SHP77 treated with DMSO at 0.1 percent for 48 hours (cell line): ENCODE measurements at regions not wholly inside any gene's neighbourhood (a gene's known extent, or its start where the extent isn't known, plus 50 kb on each side); places are given as distances from the start of the nearest gene placed in this dataset.

Experiments used
- DNase-seq: peaks from one replicate; lab custom pipeline; 2025; lab: John Stamatoyannopoulos, UW

GRCh38 chr22:49547751-49548239 is 279.9 kb downstream of the BRD1 start:
- no peak for DNase-seq

- no peak for DNase-seq
Measured at GRCh38 chr22:49546811-49547585, 280.7 kb downstream of the BRD1 start.

- DNase-seq = no peak
Measured at GRCh38 chr22:49545606-49546005, 282.1 kb downstream of the BRD1 start.

GRCh38 chr22:49544286-49544685 is 283.4 kb downstream of the BRD1 start:
- DNase-seq = no peak

GRCh38 chr22:49543876-49544275 is 283.8 kb downstream of the BRD1 start:
- DNase-seq = no peak

- no peak for DNase-seq
Measured at GRCh38 chr22:49541693-49542230, 285.9 kb downstream of the BRD1 start.

GRCh38 chr22:49540913-49541692 is 286.6 kb downstream of the BRD1 start:
- DNase-seq = no peak

- peak; percentile 7 for DNase-seq
Measured at GRCh38 chr22:49540084-49540912, 287.4 kb downstream of the BRD1 start.

GRCh38 chr22:49538006-49538405 is 289.7 kb downstream of the BRD1 start:
- no peak for DNase-seq

GRCh38 chr22:49536571-49537131 is 291.0 kb downstream of the BRD1 start:
- DNase-seq = no peak

- DNase-seq = no peak
Measured at GRCh38 chr22:49535527-49536125, 292.0 kb downstream of the BRD1 start.

GRCh38 chr22:49535126-49535525 is 292.5 kb downstream of the BRD1 start:
- no peak for DNase-seq

- DNase-seq = no peak
Measured at GRCh38 chr22:49534386-49534785, 293.3 kb downstream of the BRD1 start.

- no peak for DNase-seq
Measured at GRCh38 chr22:49533886-49534285, 293.8 kb downstream of the BRD1 start.

GRCh38 chr22:49532869-49533802 is 294.5 kb downstream of the BRD1 start:
- DNase-seq = peak; percentile 46

- no peak for DNase-seq
Measured at GRCh38 chr22:49531368-49531791, 296.3 kb downstream of the BRD1 start.

GRCh38 chr22:49530671-49531367 is 296.9 kb downstream of the BRD1 start:
- DNase-seq = no peak

GRCh38 chr22:49528420-49528720 is 299.3 kb downstream of the BRD1 start:
- DNase-seq = no peak

GRCh38 chr22:49527611-49528419 is 299.9 kb downstream of the BRD1 start:
- DNase-seq = no peak
